NCI-H1930 (cell line): ENCODE measurements at regions not wholly inside any gene's neighbourhood (a gene's known extent, or its start where the extent isn't known, plus 50 kb on each side); places are given as distances from the start of the nearest gene placed in this dataset.
"Not testable (repeated sequence)": the region's sequence is repeated elsewhere in the genome, so short reads cannot be mapped to it uniquely, and the experiment has no call there.

Experiments used
- DNase-seq, 2 experiments: peaks; one replicate each; lab custom pipeline; 2025; lab: John Stamatoyannopoulos, UW

GRCh38 chr2:224174990-224175389 is 135.9 kb upstream of the SERPINE2 start:
- no peak for DNase-seq

GRCh38 chr2:224174521-224174920 is 135.4 kb upstream of the SERPINE2 start:
- DNase-seq, result no peak

- peak; percentile 7 to 44 for DNase-seq
These were observed 134.8 kb upstream of the SERPINE2 start for GRCh38 chr2:224173933-224174332.

GRCh38 chr2:224173210-224173609 is 134.1 kb upstream of the SERPINE2 start:
- DNase-seq, result no peak

GRCh38 chr2:224171226-224171625 is 132.1 kb upstream of the SERPINE2 start:
- DNase-seq, result no peak

GRCh38 chr2:224169847-224170246 is 130.8 kb upstream of the SERPINE2 start:
- no peak for DNase-seq

- not testable (repeated sequence) for DNase-seq
These were observed 128.7 kb upstream of the SERPINE2 start for GRCh38 chr2:224167781-224168180.

GRCh38 chr2:224166654-224167053 is 127.6 kb upstream of the SERPINE2 start:
- DNase-seq, result no peak

GRCh38 chr2:224165901-224166319 is 126.8 kb upstream of the SERPINE2 start:
- no peak for DNase-seq

GRCh38 chr2:224163566-224164307 is 124.7 kb upstream of the SERPINE2 start:
- DNase-seq, result no peak

- DNase-seq, result no peak
These were observed 123.0 kb upstream of the SERPINE2 start for GRCh38 chr2:224162122-224162521.

- DNase-seq, result no peak
These were observed 122.6 kb upstream of the SERPINE2 start for GRCh38 chr2:224161712-224162111.

GRCh38 chr2:224160917-224161316 is 121.8 kb upstream of the SERPINE2 start:
- DNase-seq, result no peak

GRCh38 chr2:224159345-224159928 is 120.4 kb upstream of the SERPINE2 start:
- DNase-seq, result no peak

GRCh38 chr2:224158831-224159230 is 119.7 kb upstream of the SERPINE2 start:
- DNase-seq, result no peak

GRCh38 chr2:224158061-224158460 is 119.0 kb upstream of the SERPINE2 start:
- DNase-seq, result no peak

GRCh38 chr2:224157655-224158054 is 118.6 kb upstream of the SERPINE2 start:
- no peak for DNase-seq

GRCh38 chr2:224156436-224156835 is 117.3 kb upstream of the SERPINE2 start:
- no peak for DNase-seq

- DNase-seq, result no peak
These were observed 116.8 kb upstream of the SERPINE2 start for GRCh38 chr2:224155896-224156295.

GRCh38 chr2:224155371-224155770 is 116.3 kb upstream of the SERPINE2 start:
- no peak for DNase-seq

- no peak for DNase-seq
These were observed 112.7 kb upstream of the SERPINE2 start for GRCh38 chr2:224151680-224152310.

GRCh38 chr2:224151161-224151560 is 112.1 kb upstream of the SERPINE2 start:
- no peak for DNase-seq

- not testable (repeated sequence) for DNase-seq
These were observed 109.0 kb upstream of the SERPINE2 start for GRCh38 chr2:224148058-224148457.
